Parathyroid adenoma (tissue), 2 donors: ENCODE measurements at regions not wholly inside any gene's neighbourhood (a gene's known extent, or its start where the extent isn't known, plus 50 kb on each side); places are given as distances from the start of the nearest gene placed in this dataset.

Experiments used
- H2AFZ ChIP-seq: fragments of 300-600 bp; sonication (generic); one replicate; pipeline ENCODE4 v1.7.0; 2017; ENCODE audit warnings: antibody characterized with exemption, mild to moderate bottlenecking
- H3K27ac ChIP-seq: fragments of 300-600 bp; sonication (generic); one replicate; pipeline ENCODE4 v1.7.0; 2017
- H3K27me3 ChIP-seq: fragments of 300-600 bp; sonication (generic); one replicate; pipeline ENCODE4 v1.7.0; 2017; ENCODE audit warnings: low read length; ENCODE audit not compliant: control insufficient read depth, insufficient read depth
- H3K36me3 ChIP-seq: fragments of 300-600 bp; sonication (generic); one replicate; pipeline ENCODE4 v1.7.0; 2017; ENCODE audit warnings: low read length; ENCODE audit not compliant: control insufficient read depth, insufficient read depth
- H3K4me1 ChIP-seq: fragments of 300-600 bp; sonication (generic); one replicate; pipeline ENCODE4 v1.7.0; 2017; ENCODE audit warnings: control low read depth
- H3K4me2 ChIP-seq: fragments of 300-600 bp; sonication (generic); one replicate; pipeline ENCODE4 v1.7.0; 2017; ENCODE audit warnings: low read length
- H3K4me3 ChIP-seq: fragments of 300-600 bp; sonication (generic); one replicate; pipeline ENCODE4 v1.7.0; 2017; ENCODE audit warnings: low read depth, low read length
- H3K79me2 ChIP-seq: fragments of 300-600 bp; sonication (generic); one replicate; pipeline ENCODE4 v1.7.0; 2017; ENCODE audit warnings: control low read depth
- H3K9ac ChIP-seq: fragments of 300-600 bp; sonication (generic); one replicate; pipeline ENCODE4 v1.7.0; 2017; ENCODE audit warnings: mild to moderate bottlenecking
- H3K9me3 ChIP-seq: fragments of 300-600 bp; sonication (generic); one replicate; pipeline ENCODE4 v1.7.0; 2017; ENCODE audit warnings: low read length; ENCODE audit not compliant: control insufficient read depth
- TF ChIP-seq, protein P1 (sequence below): fragments of 300-600 bp; sonication (generic); IDR thresholded peaks from one replicate; pipeline ENCODE4 v1.7.0; 2017; ENCODE audit warnings: antibody characterized with exemption, mild to moderate bottlenecking
- donor health status: primary hyperparathyroidism.

DNA sequence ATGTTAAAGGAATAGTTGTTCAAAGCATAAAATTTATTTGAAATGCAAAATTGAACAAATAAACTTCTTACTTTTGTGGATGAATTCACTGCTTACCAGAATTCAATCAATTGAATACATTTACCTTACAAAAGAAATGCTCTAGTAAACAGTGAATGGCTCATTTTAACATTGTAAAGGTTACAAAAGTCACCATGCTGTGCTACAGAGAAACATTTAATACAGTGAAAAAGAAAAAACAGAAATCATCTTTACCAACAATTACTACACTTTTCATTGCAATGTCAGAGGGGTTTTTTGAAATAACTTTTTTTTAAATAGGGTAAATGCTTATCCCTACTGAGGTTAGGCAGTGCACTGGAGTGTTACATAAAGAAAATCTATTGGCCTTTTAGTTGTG, 853.0 kb downstream of the NCAM2 start:
- Histone ChIP-seq H2AFZ (no peak overlapping the region), H3K4me3 (no peak overlapping the region), H3K27ac (no peak overlapping the region), H3K4me2 (no peak overlapping the region), H3K9me3 (no peaks in the 10 kb centered on the region), H3K36me3 (no peaks in the 10 kb centered on the region), H3K9ac (no peak overlapping the region), H3K79me2 (no peaks in the 10 kb centered on the region), H3K4me1 (no peaks in the 10 kb centered on the region), H3K27me3 (no peaks in the 10 kb centered on the region)
- TF ChIP-seq, protein P1, sequence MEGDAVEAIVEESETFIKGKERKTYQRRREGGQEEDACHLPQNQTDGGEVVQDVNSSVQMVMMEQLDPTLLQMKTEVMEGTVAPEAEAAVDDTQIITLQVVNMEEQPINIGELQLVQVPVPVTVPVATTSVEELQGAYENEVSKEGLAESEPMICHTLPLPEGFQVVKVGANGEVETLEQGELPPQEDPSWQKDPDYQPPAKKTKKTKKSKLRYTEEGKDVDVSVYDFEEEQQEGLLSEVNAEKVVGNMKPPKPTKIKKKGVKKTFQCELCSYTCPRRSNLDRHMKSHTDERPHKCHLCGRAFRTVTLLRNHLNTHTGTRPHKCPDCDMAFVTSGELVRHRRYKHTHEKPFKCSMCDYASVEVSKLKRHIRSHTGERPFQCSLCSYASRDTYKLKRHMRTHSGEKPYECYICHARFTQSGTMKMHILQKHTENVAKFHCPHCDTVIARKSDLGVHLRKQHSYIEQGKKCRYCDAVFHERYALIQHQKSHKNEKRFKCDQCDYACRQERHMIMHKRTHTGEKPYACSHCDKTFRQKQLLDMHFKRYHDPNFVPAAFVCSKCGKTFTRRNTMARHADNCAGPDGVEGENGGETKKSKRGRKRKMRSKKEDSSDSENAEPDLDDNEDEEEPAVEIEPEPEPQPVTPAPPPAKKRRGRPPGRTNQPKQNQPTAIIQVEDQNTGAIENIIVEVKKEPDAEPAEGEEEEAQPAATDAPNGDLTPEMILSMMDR: no peak

DNA sequence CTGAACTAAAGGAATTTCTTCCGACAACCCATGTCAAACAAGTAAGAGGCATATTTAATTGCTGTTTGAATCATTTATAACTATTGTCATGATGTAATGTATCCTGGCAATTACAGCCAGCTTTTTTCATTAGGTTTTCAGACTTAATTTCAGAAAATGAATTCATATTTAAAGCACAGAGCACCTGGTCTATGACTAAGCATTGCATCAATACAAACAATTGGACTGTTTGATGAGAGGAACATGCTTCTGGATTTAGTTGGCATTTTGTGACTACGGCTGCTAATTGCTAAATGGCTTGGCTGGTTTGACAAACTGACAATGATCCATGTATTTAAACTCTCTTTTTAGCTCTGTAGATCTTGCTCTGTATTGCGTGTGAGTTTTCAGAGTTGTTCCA, 853.4 kb downstream of the NCAM2 start:
- no peaks in the 10 kb centered on the region for H3K4me1 ChIP-seq
- no peak overlapping the region for H3K4me3 ChIP-seq

DNA sequence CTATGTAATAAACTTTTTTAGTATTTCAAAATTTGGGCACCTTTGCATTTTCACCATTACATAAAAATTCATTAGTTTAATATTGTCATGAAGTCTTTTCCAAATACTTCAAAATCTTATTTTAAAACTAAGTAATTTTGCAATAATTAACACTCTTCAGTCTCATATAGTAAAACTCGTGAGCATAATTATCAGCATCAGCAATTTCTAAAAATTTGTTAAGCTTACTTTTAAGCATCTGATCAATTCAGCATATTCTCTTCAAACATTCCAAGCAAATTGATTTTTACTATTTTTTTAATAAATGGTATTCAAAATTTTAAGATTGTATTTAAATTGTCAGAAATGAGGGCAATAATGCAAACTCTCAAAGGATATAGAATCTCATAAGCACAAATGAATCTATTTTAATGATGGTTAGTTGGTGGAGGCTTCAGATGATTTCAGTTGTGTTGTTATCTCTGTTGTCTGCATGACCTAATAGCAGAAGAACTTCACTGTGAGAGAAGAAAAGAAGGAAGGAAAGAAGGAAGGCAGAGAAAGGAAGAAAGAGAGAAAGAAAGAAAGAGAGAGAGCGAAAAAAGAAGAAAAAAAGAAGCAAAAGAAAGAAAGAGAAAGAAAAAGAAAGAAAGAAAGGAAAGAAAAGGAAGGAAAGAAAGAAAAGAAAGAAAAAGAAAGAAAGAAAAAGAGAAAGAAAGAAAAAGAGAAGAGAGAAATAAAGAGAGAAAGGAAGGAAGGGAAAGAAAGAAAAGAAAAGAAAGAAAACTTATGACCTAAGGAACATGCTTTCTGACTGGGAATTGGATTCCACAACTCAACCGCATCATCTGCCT, 860.5 kb downstream of the NCAM2 start:
- Histone ChIP-seq H3K4me3 (no peak overlapping the region), H2AFZ (no peak overlapping the region), H3K4me2 (no peak overlapping the region), H3K9ac (no peak overlapping the region), H3K79me2 (no peaks in the 10 kb centered on the region), H3K27ac (no peak overlapping the region), H3K27me3 (no peaks in the 10 kb centered on the region), H3K9me3 (no peaks in the 10 kb centered on the region), H3K36me3 (no peaks in the 10 kb centered on the region), H3K4me1 (no peaks in the 10 kb centered on the region)
- TF ChIP-seq, protein P1: no peak

More for the DNA sequence above, 853.4 kb downstream of the NCAM2 start:
- TF ChIP-seq, protein P1: no peak
- Histone ChIP-seq H3K4me2 (no peak overlapping the region), H3K79me2 (no peaks in the 10 kb centered on the region), H3K27me3 (no peaks in the 10 kb centered on the region), H3K27ac (no peak overlapping the region), H2AFZ (no peak overlapping the region), H3K9me3 (no peaks in the 10 kb centered on the region), H3K36me3 (no peaks in the 10 kb centered on the region), H3K9ac (no peak overlapping the region)

DNA sequence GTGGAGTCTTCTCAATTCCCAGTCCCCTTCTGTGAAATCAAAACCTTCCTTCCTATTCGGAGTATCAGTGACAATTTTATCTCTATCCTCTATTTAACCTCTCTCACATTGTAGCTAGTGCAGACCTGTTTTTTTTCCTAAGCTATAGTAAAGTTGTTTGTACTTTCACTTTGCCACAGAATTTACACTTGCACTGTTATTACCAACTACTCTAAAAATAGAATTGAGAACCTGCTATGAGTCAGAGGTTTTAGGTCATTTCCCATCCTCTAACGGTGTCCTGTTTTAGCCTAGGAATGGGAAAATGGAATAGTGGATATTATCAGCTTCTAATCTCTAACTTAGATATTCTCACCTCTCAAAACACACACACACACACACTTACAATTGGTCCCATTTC, 862.7 kb downstream of the NCAM2 start:
- H3K27ac ChIP-seq: no peak overlapping the region
- no peak overlapping the region for H3K9ac ChIP-seq

More for the DNA sequence above, 862.7 kb downstream of the NCAM2 start:
- Histone ChIP-seq H3K4me2 (no peak overlapping the region), H3K4me1 (no peaks in the 10 kb centered on the region), H3K36me3 (no peaks in the 10 kb centered on the region), H3K79me2 (no peaks in the 10 kb centered on the region), H2AFZ (no peak overlapping the region), H3K4me3 (no peak overlapping the region), H3K27me3 (no peaks in the 10 kb centered on the region), H3K9me3 (no peaks in the 10 kb centered on the region)
- TF ChIP-seq, protein P1: no peak
